LNCaP clone FGC (cell line): ENCODE measurements at regions not wholly inside any gene's neighbourhood (a gene's known extent, or its start where the extent isn't known, plus 50 kb on each side); places are given as distances from the start of the nearest gene placed in this dataset.

Experiments
- DNase-seq: peaks from one replicate; pipeline ENCODE4 v3.0.0-alpha.2; 2011; ENCODE audit warnings: low read depth
- H3K4me3 ChIP-seq: 2 replicates; pipeline ENCODE4 v1.5.1; 2011; ENCODE audit warnings: mild to moderate bottlenecking, low read depth, low read length, control low read depth
- TF ChIP-seq, protein P1 (sequence below): IDR thresholded peaks from 2 replicates; pipeline ENCODE4 v1.5.1; 2012; ENCODE audit warnings: mild to moderate bottlenecking; ENCODE audit not compliant: control insufficient read depth, insufficient read depth; ENCODE audit errors: extremely low read depth

DNA sequence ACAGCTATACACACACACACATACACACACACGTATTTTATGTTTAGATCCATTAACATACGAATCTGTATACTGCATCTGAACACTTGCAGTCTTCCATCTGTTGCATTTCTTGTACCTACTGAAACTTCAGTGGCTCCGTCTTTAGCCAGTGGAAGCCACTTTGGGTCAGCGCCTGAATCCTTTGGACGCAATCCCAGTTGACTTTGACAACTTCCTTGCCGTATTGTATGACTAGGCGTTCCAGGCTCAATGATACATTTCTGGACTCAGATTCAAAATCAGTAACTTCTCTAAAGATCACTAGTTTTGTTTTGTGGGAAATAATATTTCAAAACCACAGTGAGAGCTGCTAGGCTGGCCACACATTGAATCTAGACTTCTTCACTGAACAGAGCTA, 101.5 kb upstream of the GPC1 start:
- TF ChIP-seq, protein P1, sequence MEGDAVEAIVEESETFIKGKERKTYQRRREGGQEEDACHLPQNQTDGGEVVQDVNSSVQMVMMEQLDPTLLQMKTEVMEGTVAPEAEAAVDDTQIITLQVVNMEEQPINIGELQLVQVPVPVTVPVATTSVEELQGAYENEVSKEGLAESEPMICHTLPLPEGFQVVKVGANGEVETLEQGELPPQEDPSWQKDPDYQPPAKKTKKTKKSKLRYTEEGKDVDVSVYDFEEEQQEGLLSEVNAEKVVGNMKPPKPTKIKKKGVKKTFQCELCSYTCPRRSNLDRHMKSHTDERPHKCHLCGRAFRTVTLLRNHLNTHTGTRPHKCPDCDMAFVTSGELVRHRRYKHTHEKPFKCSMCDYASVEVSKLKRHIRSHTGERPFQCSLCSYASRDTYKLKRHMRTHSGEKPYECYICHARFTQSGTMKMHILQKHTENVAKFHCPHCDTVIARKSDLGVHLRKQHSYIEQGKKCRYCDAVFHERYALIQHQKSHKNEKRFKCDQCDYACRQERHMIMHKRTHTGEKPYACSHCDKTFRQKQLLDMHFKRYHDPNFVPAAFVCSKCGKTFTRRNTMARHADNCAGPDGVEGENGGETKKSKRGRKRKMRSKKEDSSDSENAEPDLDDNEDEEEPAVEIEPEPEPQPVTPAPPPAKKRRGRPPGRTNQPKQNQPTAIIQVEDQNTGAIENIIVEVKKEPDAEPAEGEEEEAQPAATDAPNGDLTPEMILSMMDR = no peak
- H3K4me3 ChIP-seq = no peak overlapping the region
- DNase-seq = peak; percentile 35

DNA sequence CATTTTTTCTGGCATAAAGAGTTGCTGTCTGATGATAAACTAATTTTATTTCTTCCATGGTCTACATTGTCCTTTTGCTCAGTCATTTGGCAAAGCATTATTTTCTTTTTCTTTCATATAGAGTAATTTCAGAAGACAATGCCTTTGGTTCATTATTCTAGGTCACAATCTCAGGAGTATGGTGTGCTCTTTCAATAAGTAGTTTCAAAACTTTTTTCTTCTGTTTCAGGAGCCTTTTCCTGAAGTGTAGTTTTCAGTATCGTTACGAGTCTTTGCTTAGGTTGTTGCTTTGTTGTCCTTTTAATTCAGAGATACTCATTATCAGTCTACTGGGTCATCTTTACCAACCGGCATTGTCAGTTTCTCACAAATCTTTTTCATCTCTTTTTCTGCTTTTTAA, 100.4 kb upstream of the GPC1 start:
- H3K4me3 ChIP-seq = no peak overlapping the region
- TF ChIP-seq, protein P1 = no peak
- no peak for DNase-seq

DNA sequence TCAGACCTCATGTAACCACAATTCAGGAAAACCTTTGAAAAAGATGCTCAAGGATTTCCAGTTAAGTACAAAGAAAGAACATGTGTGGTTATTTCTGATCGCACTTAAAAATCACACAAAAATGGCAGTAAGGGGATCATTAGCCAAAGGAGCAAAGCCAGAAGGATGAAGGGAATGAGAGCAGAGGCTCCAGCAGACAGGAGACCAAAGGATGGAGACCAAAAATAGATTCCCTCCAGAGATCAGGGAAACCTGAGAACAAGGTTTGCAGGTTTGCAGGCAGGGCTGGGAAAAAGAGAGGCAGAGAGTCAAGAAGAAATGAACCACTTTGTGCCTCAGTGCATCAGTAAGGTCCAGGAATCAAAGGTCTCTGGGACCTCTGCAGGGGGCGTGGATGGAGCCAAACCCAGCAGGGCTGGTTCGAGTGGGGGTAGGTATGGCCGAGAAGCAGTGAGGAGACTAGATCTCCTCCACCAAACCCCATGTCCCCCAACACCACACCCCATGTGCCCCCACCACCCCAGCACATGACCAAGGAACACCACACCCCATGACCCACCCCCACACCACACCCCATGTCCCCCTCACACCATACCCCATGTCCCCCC, 98.5 kb upstream of the GPC1 start:
- no peak for DNase-seq
- TF ChIP-seq, protein P1 = no peak
- no peak overlapping the region for H3K4me3 ChIP-seq

DNA sequence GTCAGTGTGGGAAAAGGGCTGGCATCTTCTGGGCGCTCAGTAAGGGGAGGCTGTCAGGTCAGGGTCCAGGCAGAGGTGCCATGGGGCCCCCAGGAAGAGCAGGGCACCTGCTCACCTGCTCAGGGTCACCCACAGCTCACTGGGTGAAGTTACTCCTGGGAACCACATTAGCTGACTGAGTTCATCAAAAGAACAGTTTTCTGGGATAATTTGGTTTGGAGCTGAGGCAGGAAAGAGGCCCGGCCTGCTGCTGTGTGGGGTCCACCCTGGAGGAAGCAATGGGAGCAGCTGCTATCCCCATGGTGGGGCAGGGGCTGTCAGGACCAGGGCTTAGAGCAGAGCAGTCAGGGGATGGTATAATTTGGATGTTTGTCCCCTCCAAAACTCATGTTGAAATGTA, 97.2 kb upstream of the GPC1 start:
- TF ChIP-seq, protein P1 = no peak

DNA sequence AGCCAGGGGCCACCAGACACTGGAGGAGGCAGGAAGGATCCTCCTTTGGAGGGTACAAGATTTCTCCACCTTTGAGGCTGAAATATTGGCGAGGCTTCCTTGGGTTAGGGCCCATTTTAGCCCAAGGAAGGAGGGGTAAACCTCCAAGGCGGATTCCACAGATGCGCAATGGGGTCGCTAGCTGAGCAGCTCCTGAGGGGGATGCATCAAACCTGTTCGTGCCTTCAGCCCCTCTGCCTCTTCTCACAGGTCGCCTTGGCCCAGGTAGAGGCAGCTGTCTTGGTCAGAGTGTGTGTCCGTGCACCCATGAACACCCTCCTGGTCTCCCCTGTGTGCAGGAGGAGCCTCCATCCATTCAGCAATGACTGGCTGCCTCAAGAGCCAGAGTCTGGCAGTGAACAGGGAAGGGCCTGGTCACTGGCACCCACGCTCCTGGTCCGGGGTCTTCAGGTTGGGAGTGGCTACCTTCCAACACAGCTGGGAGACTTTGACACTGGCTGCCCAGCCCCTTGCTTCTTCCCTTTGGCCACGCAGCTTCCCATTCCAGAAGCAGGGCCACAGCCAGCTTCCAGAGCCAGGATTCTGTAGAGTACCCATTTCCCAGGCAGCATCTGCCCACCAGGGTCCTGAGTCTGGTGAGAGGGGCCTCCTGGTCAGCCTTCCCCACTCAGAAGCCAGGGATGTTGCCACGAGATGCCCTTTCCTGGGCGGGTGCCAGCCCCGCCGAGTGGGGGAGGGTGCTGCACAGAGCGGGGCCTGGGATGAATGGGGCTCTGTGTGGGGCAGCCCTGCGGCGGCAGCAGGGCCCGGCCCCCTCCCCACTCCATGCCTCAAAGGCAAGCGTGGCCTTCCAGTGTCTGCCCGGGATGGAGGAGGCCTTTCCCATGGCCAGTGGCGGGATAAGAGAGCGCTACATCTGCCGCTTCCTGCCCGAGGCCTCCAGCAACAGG, 95.8 kb upstream of the GPC1 start:
- no peak overlapping the region for H3K4me3 ChIP-seq
- TF ChIP-seq, protein P1 = no peak
- DNase-seq = no peak

More for the DNA sequence above, 97.2 kb upstream of the GPC1 start:
- H3K4me3 ChIP-seq = no peak overlapping the region
- no peak for DNase-seq

DNA sequence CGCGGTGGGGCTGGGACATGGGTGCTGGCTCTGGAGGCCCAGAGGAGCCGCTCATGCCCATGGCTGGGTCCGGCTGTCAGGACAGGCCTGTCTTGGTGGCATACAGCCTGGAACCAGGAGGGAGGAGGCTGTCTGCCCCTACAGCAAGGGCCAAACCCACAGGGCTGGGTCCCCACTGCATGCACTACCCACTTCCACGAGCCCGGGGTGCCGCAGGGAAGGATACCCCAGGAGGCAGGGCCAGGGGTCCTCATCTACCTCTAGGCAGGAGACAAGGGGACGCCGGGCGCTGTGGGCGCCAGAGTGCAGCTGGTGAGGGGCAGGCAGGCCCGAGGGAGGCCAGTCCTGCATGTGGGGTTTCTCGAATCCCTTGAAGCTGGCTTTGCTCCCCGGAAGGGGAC, 95.1 kb upstream of the GPC1 start:
- DNase-seq = no peak
- TF ChIP-seq, protein P1 = no peak
- no peak overlapping the region for H3K4me3 ChIP-seq
